DND-41 (cell line): ENCODE measurements at regions not wholly inside any gene's neighbourhood (a gene's known extent, or its start where the extent isn't known, plus 50 kb on each side); places are given as distances from the start of the nearest gene placed in this dataset.

Source experiments
- CTCF ChIP-seq: IDR thresholded peaks from 2 replicates; pipeline ENCODE4 v1.5.1; 2012; ENCODE audit warnings: borderline replicate concordance, low read length, moderate library complexity, mild to moderate bottlenecking; ENCODE audit not compliant: poor library complexity, severe bottlenecking; ENCODE audit errors: extremely low read depth
- EZH2 ChIP-seq: IDR thresholded peaks from 3 replicates; pipeline ENCODE4 v1.6.1; 2012; ENCODE audit warnings: borderline replicate concordance, low read depth, mild to moderate bottlenecking, moderate library complexity, low read length, inconsistent platforms; ENCODE audit not compliant: severe bottlenecking

GRCh38 chr1:221611656-221612046 lies 130.2 kb downstream of the DUSP10 start:
- TF ChIP-seq CTCF (no peak), EZH2 (no peak)
